LNCAP (cell line): ENCODE measurements at regions not wholly inside any gene's neighbourhood (a gene's known extent, or its start where the extent isn't known, plus 50 kb on each side); places are given as distances from the start of the nearest gene placed in this dataset.
A peak's percentile ranks its signal among the peaks of the same experiment; 100 is the strongest.

Source experiments
- CTCF ChIP-seq: fragments of 450-650 bp; IDR thresholded peaks from 2 replicates; pipeline ENCODE4 v1.5.1; 2017; ENCODE audit warnings: mild to moderate bottlenecking

GRCh38 chr7:115549910-115550309 lies 480.7 kb downstream of the TFEC start:
- TF ChIP-seq CTCF = no peak

- no peak for TF ChIP-seq CTCF
These were observed 481.8 kb downstream of the TFEC start for GRCh38 chr7:115548756-115549155.

DNA sequence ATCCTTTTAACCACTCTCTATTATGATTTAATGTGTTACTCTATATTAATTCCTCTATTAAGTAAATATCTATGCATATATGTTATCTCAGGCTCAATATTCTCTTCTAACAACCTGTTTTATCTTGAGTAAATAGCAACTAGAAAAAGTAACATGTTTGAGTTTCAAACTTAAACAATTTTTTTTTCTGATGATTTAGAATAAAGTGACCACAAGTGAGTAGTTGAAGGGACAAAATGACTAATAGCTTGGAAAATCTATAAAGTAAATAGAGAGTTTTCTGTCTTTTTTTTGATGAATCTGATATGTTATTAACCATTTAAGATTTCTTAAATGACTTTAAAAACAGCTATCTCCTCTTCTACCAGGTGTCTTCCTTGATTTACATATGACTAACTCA lies 483.8 kb downstream of the TFEC start:
- TF ChIP-seq CTCF = no peak

GRCh38 chr7:115533785-115534184 lies 496.8 kb downstream of the TFEC start:
- no peak for TF ChIP-seq CTCF

DNA sequence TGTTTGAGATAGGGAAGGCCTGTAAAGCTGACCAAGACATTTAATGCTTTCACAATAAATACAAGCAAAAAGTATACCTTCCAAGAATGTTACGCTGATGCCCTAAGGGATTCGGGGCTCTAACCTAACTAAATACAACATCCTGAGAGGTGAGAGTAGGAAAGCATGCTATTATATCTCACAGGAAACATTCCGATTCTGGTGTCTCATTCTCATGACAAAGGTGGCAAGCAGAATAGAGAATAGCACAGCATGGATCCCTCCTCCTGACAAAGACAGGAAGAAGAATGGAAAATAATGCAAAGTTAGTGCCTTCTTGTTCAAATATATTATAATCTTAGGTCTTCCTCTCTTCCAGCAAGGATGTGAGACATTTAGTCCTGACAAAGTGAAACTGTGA lies 504.3 kb downstream of the TFEC start:
- no peak for TF ChIP-seq CTCF

DNA sequence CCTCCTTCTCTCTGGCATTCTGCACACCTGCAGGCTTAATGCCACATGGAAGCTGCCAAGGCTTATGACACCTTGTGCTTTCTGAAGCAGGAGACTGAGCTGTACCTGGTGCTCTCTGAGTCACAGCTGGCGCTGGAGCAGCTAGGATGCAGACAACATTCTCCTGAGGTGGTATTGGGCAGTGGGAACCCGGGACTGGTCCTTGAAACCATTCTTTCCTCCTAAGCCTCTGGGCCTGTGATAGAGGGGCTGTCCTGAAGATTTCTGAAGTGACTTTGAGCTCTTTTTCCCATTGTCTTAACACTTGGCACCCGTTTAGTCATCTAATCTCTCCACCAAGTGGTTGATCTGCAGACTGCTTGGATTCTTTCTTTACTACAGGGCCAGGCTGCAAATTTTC lies 508.4 kb downstream of the TFEC start:
- TF ChIP-seq CTCF = no peak

DNA sequence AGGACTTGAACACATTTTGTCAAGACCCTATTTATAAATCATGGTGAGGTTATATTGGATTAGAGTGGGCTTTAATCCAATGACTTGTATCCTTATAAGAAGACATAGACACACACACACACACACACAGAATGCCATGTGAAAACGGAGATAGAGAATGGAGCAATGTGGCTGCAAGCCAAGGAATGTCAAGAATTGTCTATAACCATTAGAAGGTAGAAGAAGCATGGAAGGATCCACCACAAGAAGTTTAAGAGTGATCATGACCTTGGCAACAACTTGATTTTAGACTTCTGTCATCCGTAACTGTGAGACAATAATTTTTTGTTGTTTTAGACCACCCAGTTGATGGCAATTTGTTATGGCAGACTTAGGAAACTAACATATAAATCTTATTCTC lies 514.2 kb downstream of the TFEC start:
- no peak for TF ChIP-seq CTCF

GRCh38 chr7:115511330-115511729 lies 519.2 kb downstream of the TFEC start:
- peak; percentile 24; the same call in 1 of the 2 replicates for TF ChIP-seq CTCF
